Rectal smooth muscle tissue (tissue), 1 donor: ENCODE measurements at regions not wholly inside any gene's neighbourhood (a gene's known extent, or its start where the extent isn't known, plus 50 kb on each side); places are given as distances from the start of the nearest gene placed in this dataset.
"Not testable (repeated sequence)": the region's sequence is repeated elsewhere in the genome, so short reads cannot be mapped to it uniquely, and the experiment has no call there.

Source experiments
- H3K27ac ChIP-seq: one replicate; pipeline ENCODE4 v1.7.0; 2013; ENCODE audit warnings: low read depth, low read length, inconsistent platforms
- H3K27me3 ChIP-seq: one replicate; pipeline ENCODE4 v1.7.0; 2013; ENCODE audit warnings: low read length; ENCODE audit not compliant: control insufficient read depth, insufficient read depth
- H3K36me3 ChIP-seq: one replicate; pipeline ENCODE4 v1.7.0; 2013; ENCODE audit warnings: low read length; ENCODE audit not compliant: control insufficient read depth, insufficient read depth
- H3K4me1 ChIP-seq: one replicate; pipeline ENCODE4 v1.7.0; 2013; ENCODE audit warnings: low read length; ENCODE audit not compliant: control insufficient read depth, insufficient read depth
- H3K4me3 ChIP-seq: one replicate; pipeline ENCODE4 v1.7.0; 2013; ENCODE audit warnings: low read length
- H3K9ac ChIP-seq: one replicate; pipeline ENCODE4 v1.7.0; 2013; ENCODE audit warnings: low read length

- H3K9ac ChIP-seq, result no peak overlapping the region
- no peak overlapping the region for H3K27ac ChIP-seq
- no peak overlapping the region for H3K4me3 ChIP-seq
- no peaks in the 10 kb centered on the region for H3K36me3 ChIP-seq
- H3K4me1 ChIP-seq, result no peaks in the 10 kb centered on the region
- no peaks in the 10 kb centered on the region for H3K27me3 ChIP-seq
Measured at GRCh38 chr6:40685862-40686261, 98.7 kb upstream of the LRFN2 start.

DNA sequence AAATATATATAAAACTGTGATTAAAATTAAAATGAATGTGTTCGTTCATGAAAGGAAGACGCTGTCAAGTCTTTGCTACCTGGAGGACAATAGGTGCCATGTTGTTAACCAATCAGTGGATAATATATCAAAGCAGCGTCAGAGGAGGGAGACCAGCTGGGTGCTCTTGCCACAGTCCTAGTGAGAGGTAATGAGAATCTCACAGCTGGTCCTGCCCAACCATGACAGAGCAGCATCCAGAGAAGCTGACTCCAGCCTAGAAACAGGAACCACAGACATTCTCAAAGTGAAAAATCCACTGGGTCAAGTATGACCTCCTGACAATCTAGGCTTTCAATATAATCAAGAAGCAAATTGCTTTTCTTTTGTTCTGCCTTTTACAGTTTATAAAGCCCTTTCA lies 94.5 kb upstream of the LRFN2 start:
- H3K36me3 ChIP-seq, result no peaks in the 10 kb centered on the region
- no peak overlapping the region for H3K4me3 ChIP-seq
- H3K4me1 ChIP-seq, result no peaks in the 10 kb centered on the region
- H3K27me3 ChIP-seq, result no peaks in the 10 kb centered on the region
- no peak overlapping the region for H3K9ac ChIP-seq
- H3K27ac ChIP-seq, result no peak overlapping the region

DNA sequence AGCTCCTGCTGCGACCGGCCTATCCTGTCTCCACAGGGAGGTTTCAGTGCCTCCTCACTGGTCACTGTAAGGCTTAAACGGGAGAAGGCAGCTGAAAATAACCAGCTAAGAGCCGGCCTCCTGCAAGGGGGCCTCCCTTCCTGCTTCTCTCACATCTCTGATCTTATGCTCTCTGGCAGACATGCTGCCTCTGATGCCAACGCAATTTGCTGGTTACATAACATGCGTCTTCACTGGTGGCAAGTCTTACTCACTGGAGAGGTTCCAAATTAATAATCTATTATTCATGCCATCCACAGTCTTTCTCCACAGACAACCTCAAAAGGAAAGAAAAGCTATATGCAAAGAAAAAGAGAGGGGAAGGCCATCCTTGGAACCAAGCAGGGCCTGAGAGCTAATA lies 91.8 kb upstream of the LRFN2 start:
- H3K9ac ChIP-seq, result no peak overlapping the region
- H3K36me3 ChIP-seq, result no peaks in the 10 kb centered on the region
- no peak overlapping the region for H3K4me3 ChIP-seq

DNA sequence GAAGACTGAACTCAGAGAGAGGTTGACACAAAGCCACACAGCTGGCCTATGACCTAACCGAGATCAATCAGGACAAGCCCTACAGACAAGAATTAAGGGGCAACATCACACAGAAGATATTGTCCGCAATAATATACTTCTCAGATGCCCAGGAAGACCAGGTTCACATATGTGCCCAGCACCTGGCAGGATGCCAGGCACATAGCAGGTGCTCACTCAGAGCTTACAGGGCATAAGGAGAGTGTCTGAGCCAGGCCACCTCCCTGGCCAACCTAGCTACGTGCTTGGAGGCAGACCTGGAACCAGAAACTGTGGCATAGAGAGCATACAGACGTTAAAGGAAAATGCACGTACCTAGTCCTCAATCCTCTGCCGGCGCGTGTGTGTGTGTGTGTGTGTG lies 87.0 kb upstream of the LRFN2 start:
- Histone ChIP-seq H3K27me3 (no peaks in the 10 kb centered on the region), H3K27ac (no peak overlapping the region), H3K36me3 (no peaks in the 10 kb centered on the region), H3K9ac (no peak overlapping the region), H3K4me3 (no peak overlapping the region), H3K4me1 (no peaks in the 10 kb centered on the region)

More for the DNA sequence above, 91.8 kb upstream of the LRFN2 start:
- Histone ChIP-seq H3K4me1 (no peaks in the 10 kb centered on the region), H3K27me3 (no peaks in the 10 kb centered on the region), H3K27ac (no peak overlapping the region)

DNA sequence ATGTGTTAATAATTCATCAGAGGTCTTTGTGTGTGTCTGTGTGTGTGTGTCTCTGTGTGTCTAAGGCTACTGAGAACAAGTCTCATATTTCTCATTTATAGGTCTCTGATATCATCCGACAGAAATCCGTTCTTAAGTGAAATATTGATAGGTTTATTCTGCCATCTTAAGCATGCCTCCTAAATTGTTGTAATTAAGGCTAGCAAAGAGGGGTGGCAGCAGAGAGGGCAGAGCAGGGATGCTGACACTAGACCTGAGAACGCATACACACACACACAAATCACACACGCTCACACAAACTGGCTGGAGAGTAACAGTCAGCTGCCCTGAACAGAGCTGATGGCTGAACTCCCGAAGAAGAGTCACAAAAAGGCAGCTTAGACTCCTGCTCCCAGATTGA lies 84.9 kb upstream of the LRFN2 start:
- Histone ChIP-seq H3K36me3 (no peaks in the 10 kb centered on the region), H3K9ac (no peak overlapping the region), H3K4me1 (no peaks in the 10 kb centered on the region), H3K27me3 (no peaks in the 10 kb centered on the region), H3K27ac (no peak overlapping the region), H3K4me3 (no peak overlapping the region)

DNA sequence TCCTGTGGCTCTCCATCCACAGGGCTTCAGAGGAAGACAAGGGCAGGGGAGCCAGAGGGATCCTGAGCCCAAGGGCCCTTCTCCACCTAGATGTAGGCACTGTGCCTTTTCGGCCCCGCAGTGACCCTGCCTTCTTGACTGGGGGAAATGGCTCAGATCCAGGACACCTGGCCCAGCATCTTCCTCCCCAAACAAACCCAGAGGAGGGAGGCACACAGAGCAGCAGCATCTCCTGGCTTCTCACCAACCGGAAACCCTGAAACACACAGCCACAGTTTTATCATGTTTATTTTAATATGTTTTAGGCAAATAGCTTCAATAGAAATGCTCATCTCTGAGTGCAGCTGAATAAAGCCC lies 84.5 kb upstream of the LRFN2 start:
- Histone ChIP-seq H3K4me1 (no peaks in the 10 kb centered on the region), H3K27ac (no peak overlapping the region), H3K9ac (no peak overlapping the region), H3K27me3 (no peaks in the 10 kb centered on the region), H3K36me3 (no peaks in the 10 kb centered on the region), H3K4me3 (no peak overlapping the region)

DNA sequence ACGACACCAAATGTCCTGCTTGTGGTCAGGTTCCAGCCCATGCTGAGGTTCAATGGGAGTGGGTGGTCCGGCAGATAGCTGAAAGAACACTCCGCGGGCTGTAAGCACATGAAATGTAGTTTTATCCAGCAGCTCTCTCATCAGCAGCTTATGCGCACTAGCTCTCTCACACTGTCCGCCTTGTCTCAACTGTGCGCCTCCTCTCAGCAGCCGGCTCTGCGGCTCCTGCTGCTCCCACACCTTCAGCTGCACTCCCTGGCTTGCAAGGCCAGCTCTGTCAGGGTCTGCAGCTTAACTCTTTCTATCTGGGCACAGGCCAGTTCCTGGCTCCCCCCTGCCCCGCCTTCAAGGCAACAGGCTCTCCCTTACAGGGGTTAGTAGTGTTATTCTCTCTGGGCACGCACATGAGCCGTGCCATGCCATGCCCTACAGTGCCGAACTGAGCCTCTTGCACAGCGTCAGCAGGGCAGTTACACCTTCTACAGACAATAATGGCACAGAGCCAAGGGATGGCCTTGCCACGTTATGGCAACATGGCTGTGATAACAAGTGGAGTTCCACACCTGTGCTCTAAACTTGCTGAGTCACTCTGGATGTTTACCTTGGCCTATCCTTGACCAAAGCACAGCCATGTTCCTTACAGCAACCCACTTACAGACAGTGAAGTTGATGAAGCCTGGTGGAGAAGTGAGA lies 84.0 kb upstream of the LRFN2 start:
- no peak overlapping the region for H3K27ac ChIP-seq
- H3K27me3 ChIP-seq, result no peaks in the 10 kb centered on the region
- H3K36me3 ChIP-seq, result no peaks in the 10 kb centered on the region
- H3K9ac ChIP-seq, result no peak overlapping the region
- no peaks in the 10 kb centered on the region for H3K4me1 ChIP-seq
- H3K4me3 ChIP-seq, result no peak overlapping the region

DNA sequence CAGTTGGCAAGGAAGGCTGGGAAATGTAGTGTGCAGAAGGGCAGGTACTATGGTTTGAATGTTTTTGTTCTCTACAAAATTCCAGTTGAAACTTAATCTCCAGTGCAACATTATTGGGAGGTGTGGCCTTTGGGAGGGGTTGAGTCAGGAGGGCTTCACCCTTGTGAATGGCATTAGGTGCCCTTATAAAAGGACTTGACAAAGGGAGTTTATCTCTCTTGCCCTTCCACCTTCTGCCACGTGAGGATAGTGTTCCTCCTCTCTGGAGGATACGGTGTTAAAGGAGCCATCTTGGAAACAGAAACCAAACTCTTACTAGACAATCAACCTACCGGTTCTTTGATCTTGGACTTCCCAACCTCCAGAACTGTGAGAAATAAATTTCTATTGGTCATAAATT lies 82.2 kb upstream of the LRFN2 start:
- Histone ChIP-seq H3K36me3 (no peaks in the 10 kb centered on the region), H3K27me3 (no peaks in the 10 kb centered on the region), H3K27ac (no peak overlapping the region), H3K9ac (no peak overlapping the region), H3K4me3 (no peak overlapping the region), H3K4me1 (no peaks in the 10 kb centered on the region)

DNA sequence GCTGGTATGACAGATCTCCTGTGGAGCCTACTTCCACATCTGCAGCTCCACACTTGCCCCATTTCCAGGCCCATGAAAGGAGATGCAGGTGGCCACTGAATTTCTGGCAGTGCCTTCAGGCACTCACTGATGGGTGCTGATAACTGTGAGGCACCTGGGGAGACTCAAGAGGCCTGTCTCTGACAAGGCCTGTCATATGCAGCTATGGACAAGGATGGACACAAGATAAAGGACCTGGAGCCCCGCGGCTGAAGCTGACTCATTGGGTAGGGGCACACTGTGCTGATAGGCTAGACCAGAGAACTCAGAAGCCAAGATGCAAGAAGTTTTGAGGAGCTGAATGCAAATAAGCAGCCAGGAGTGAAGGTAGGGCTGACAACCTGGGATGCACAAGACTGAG lies 81.0 kb upstream of the LRFN2 start:
- Histone ChIP-seq H3K27ac (no peak overlapping the region), H3K4me3 (no peak overlapping the region), H3K36me3 (no peaks in the 10 kb centered on the region), H3K9ac (no peak overlapping the region), H3K4me1 (no peaks in the 10 kb centered on the region), H3K27me3 (no peaks in the 10 kb centered on the region)

GRCh38 chr6:40666530-40666929 lies 79.4 kb upstream of the LRFN2 start:
- no peaks in the 10 kb centered on the region for H3K27me3 ChIP-seq
- H3K4me3 ChIP-seq, result no peak overlapping the region
- H3K27ac ChIP-seq, result no peak overlapping the region
- no peaks in the 10 kb centered on the region for H3K4me1 ChIP-seq
- no peak overlapping the region for H3K9ac ChIP-seq
- H3K36me3 ChIP-seq, result no peaks in the 10 kb centered on the region

- Histone ChIP-seq H3K27ac (no peak overlapping the region), H3K4me3 (no peak overlapping the region), H3K27me3 (no peaks in the 10 kb centered on the region), H3K9ac (no peak overlapping the region), H3K36me3 (no peaks in the 10 kb centered on the region), H3K4me1 (no peaks in the 10 kb centered on the region)
Measured at GRCh38 chr6:40661726-40662125, 74.6 kb upstream of the LRFN2 start.

- H3K27ac ChIP-seq, H3K27me3 ChIP-seq, H3K4me1 ChIP-seq, H3K9ac ChIP-seq, H3K4me3 ChIP-seq, H3K36me3 ChIP-seq: not testable (repeated sequence)
Measured at GRCh38 chr6:40656772-40657171, 69.6 kb upstream of the LRFN2 start.

DNA sequence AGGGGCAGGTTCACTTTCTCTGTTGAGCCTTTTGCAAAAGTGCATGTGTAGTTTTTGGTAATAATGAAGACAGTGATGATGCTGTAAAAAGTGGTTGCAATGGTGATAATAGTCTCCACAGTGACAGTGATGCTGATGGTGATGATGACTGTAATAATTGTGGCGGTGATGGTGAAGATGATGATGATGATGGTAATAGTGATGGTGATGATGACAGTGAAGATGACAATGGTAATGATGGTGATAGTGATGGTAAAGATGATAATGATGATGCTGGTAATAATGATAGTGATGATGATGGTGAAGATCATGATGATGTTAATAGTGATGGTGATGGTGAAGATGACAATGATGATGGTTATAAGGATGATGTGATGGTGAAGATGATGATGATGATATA lies 67.7 kb upstream of the LRFN2 start:
- no peaks in the 10 kb centered on the region for H3K27me3 ChIP-seq
- H3K4me3 ChIP-seq, result no peak overlapping the region
- no peaks in the 10 kb centered on the region for H3K4me1 ChIP-seq
- no peak overlapping the region for H3K27ac ChIP-seq
- H3K9ac ChIP-seq, result no peak overlapping the region
- no peaks in the 10 kb centered on the region for H3K36me3 ChIP-seq
